H1 (cell line): ENCODE measurements at regions not wholly inside any gene's neighbourhood (a gene's known extent, or its start where the extent isn't known, plus 50 kb on each side); places are given as distances from the start of the nearest gene placed in this dataset.

ENCODE experiments used
- CTCF ChIA-PET: fragments of 300-600 bp; sonication (Branson Sonifier 250); formaldehyde crosslinking; loops from one replicate; lab custom pipeline; 2021; ENCODE audit not compliant: partially characterized antibody; lab: Charles Lee
- POLR2A ChIA-PET: fragments of 300-600 bp; sonication (Branson Sonifier 250); formaldehyde crosslinking; loops from one replicate; lab custom pipeline; 2021; ENCODE audit warnings: inconsistent platforms; ENCODE audit not compliant: partially characterized antibody; lab: Charles Lee
- DNase-seq, 2 experiments: peaks; one replicate each; pipeline versions ENCODE4 v3.0.0 to v3.0.0-alpha.2; 2010 to 2022; ENCODE audit warnings: low spot score in 2 of 2, low read depth in 1 of 2, mixed read lengths in 1 of 2
- FAIRE-seq: peaks from 2 replicates; lab custom pipeline; 2011; peaks lifted over from hg19 to GRCh38; lab: Jason Lieb, UNC
- H2AFZ ChIP-seq: 2 replicates; pipeline ENCODE4 v1.8.1; 2012; ENCODE audit warnings: low read length, inconsistent platforms
- H2AK5ac ChIP-seq: 2 replicates; pipeline ENCODE4 v1.6.1; 2013; ENCODE audit warnings: low read depth, low read length
- H2BK120ac ChIP-seq: replicated peaks from 2 replicates; pipeline ENCODE3; 2013; ENCODE audit warnings: low read depth, low read length, inconsistent platforms
- H2BK12ac ChIP-seq: 2 replicates; pipeline ENCODE4 v1.6.1; 2013; ENCODE audit warnings: low read depth, low read length
- H2BK15ac ChIP-seq: 2 replicates; pipeline ENCODE4 v1.6.1; 2013; ENCODE audit warnings: low read length
- H2BK20ac ChIP-seq: 2 replicates; pipeline ENCODE4 v1.6.1; 2013; ENCODE audit warnings: low read length
- H2BK5ac ChIP-seq: 2 replicates; pipeline ENCODE4 v1.6.1; 2013; ENCODE audit warnings: low read depth, low read length
- H3K14ac ChIP-seq: 2 replicates; pipeline ENCODE4 v1.6.1; 2013; ENCODE audit warnings: inconsistent platforms; ENCODE audit not compliant: insufficient read length
- H3K18ac ChIP-seq: 2 replicates; pipeline ENCODE4 v1.6.1; 2013; ENCODE audit warnings: low read length; ENCODE audit errors: extremely low read depth
- H3K23ac ChIP-seq: 2 replicates; pipeline ENCODE4 v1.6.1; 2013; ENCODE audit warnings: inconsistent platforms; ENCODE audit not compliant: insufficient read length
- H3K23me2 ChIP-seq: 2 replicates; pipeline ENCODE4 v1.6.1; 2013; ENCODE audit warnings: low read depth, low read length
- H3K27ac ChIP-seq: 2 replicates; pipeline ENCODE4 v1.6.1; 2011; ENCODE audit warnings: low read depth, low read length, inconsistent platforms
- H3K27me3 ChIP-seq, 4 experiments: replicated peaks in 1 of 4; 1 replicate in 1 of 4; 2 replicates in 3 of 4; pipeline versions ENCODE4 v1.6.1 to v1.8.1; 2011 to 2013; ENCODE audit warnings: low read length in 3 of 4, mild to moderate bottlenecking in 3 of 4, inconsistent platforms in 2 of 4, mixed read lengths in 2 of 4, moderate library complexity in 1 of 4; ENCODE audit not compliant: control insufficient read depth in 3 of 4, insufficient read depth in 3 of 4; ENCODE audit errors: extremely low read depth in 1 of 4
- H3K36me3 ChIP-seq, 4 experiments: 2 replicates each; pipeline versions ENCODE4 v1.6.1 to v1.8.1; 2011 to 2013; ENCODE audit warnings: mild to moderate bottlenecking in 4 of 4, low read length in 3 of 4, moderate library complexity in 2 of 4, control low read depth in 1 of 4, inconsistent platforms in 1 of 4; ENCODE audit not compliant: insufficient read depth in 4 of 4, control insufficient read depth in 2 of 4
- H3K4ac ChIP-seq: replicated peaks from 2 replicates; pipeline ENCODE3; 2013; ENCODE audit warnings: low read length, low read depth, mixed read lengths, inconsistent platforms; ENCODE audit not compliant: insufficient read length
- H3K4me1 ChIP-seq, 4 experiments: replicated peaks in 1 of 4; 1 replicate in 1 of 4; 2 replicates in 3 of 4; pipeline versions ENCODE4 v1.6.1 to v1.8.1; 2011 to 2013; ENCODE audit warnings: low read length in 3 of 4, inconsistent platforms in 2 of 4, mixed read lengths in 1 of 4; ENCODE audit not compliant: insufficient read depth in 4 of 4, control insufficient read depth in 3 of 4
- H3K4me2 ChIP-seq, 2 experiments: 2 replicates each; pipeline versions ENCODE4 v1.6.1 to v1.8.1; 2011 to 2013; ENCODE audit warnings: low read depth in 2 of 2, low read length in 2 of 2, control low read depth in 1 of 2, inconsistent platforms in 1 of 2, mild to moderate bottlenecking in 1 of 2; ENCODE audit not compliant: insufficient read depth in 1 of 2
- H3K4me3 ChIP-seq, 4 experiments: fragments of 200-600, 300-600 bp in 1 of 4; sonication (generic), shearing (Covaris generic), sonication (Bioruptor Twin) in 1 of 4; 2 replicates each; pipeline versions ENCODE4 v1.5.1 to v1.8.1; 2011 to 2016; ENCODE audit warnings: low read length in 4 of 4, low read depth in 3 of 4, control low read depth in 2 of 4, inconsistent platforms in 2 of 4, mild to moderate bottlenecking in 2 of 4, mixed read lengths in 1 of 4, moderate library complexity in 1 of 4; ENCODE audit not compliant: insufficient read depth in 2 of 4; ENCODE audit errors: extremely low read depth in 1 of 4
- H3K56ac ChIP-seq: replicated peaks from 2 replicates; pipeline ENCODE3; 2013; ENCODE audit warnings: low read depth, mild to moderate bottlenecking, mixed read lengths, low read length, inconsistent platforms; ENCODE audit not compliant: insufficient read length
- H3K79me1 ChIP-seq: 2 replicates; pipeline ENCODE4 v1.6.1; 2013; ENCODE audit warnings: low read depth, low read length, control low read depth
- H3K79me2 ChIP-seq, 2 experiments: 2 replicates each; pipeline versions ENCODE4 v1.6.1 to v1.8.1; 2012 to 2013; ENCODE audit warnings: low read length in 2 of 2, mild to moderate bottlenecking in 2 of 2, inconsistent platforms in 1 of 2; ENCODE audit not compliant: insufficient read depth in 2 of 2, control insufficient read depth in 1 of 2
- H3K9ac ChIP-seq, 4 experiments: replicated peaks in 1 of 4; 1 replicate in 1 of 4; 2 replicates in 3 of 4; pipeline versions ENCODE4 v1.6.1 to v1.8.1; 2011 to 2013; ENCODE audit warnings: low read depth in 3 of 4, low read length in 3 of 4, control low read depth in 2 of 4, mild to moderate bottlenecking in 2 of 4, moderate library complexity in 2 of 4, inconsistent platforms in 1 of 4; ENCODE audit errors: extremely low read depth in 1 of 4
- H3K9me3 ChIP-seq, 2 experiments: 2 replicates each; pipeline versions ENCODE4 v1.6.1 to v1.8.1; 2012 to 2013; ENCODE audit warnings: mild to moderate bottlenecking in 2 of 2, moderate library complexity in 2 of 2, control low read depth in 1 of 2, inconsistent platforms in 1 of 2, low read depth in 1 of 2, low read length in 1 of 2, mixed read lengths in 1 of 2; ENCODE audit not compliant: insufficient read depth in 2 of 2
- H4K20me1 ChIP-seq, 2 experiments: replicated peaks in 1 of 2; 2 replicates each; pipeline versions ENCODE3 to v1.8.1; 2011 to 2013; ENCODE audit warnings: inconsistent platforms in 2 of 2, low read length in 2 of 2, mild to moderate bottlenecking in 1 of 2; ENCODE audit not compliant: insufficient read depth in 2 of 2, control insufficient read depth in 1 of 2
- H4K5ac ChIP-seq: 2 replicates; pipeline ENCODE4 v1.6.1; 2013; ENCODE audit warnings: low read length, low read depth, mixed read lengths, inconsistent platforms; ENCODE audit not compliant: insufficient read length
- H4K8ac ChIP-seq: 2 replicates; pipeline ENCODE4 v1.8.0; 2013; ENCODE audit warnings: mild to moderate bottlenecking, moderate library complexity, low read length, inconsistent platforms; ENCODE audit not compliant: insufficient read depth; ENCODE audit errors: extremely low read depth
- H4K91ac ChIP-seq: replicated peaks from 2 replicates; pipeline ENCODE3; 2013; ENCODE audit warnings: low read length, mixed read lengths, inconsistent platforms; ENCODE audit not compliant: insufficient read length
- ASH2L ChIP-seq: fragments of 200-600, 300-600 bp; sonication (generic); IDR thresholded peaks from one replicate; pipeline ENCODE4 v1.7.1; 2017; ENCODE audit warnings: low read length
- BRCA1 ChIP-seq: IDR thresholded peaks from 2 replicates; pipeline ENCODE4 v1.6.1; 2012; ENCODE audit warnings: low read depth, low read length, improper control_type of control experiment
- CHD2 ChIP-seq: IDR thresholded peaks from 2 replicates; pipeline ENCODE4 v1.6.1; 2012; ENCODE audit warnings: low read length, improper control_type of control experiment
- CTBP2 ChIP-seq: IDR thresholded peaks from 2 replicates; pipeline ENCODE4 v1.7.0; 2011; ENCODE audit warnings: borderline replicate concordance, mild to moderate bottlenecking, moderate library complexity, mixed read lengths, low read length; ENCODE audit not compliant: insufficient read depth, insufficient read length
- RXRA ChIP-seq: IDR thresholded peaks from 2 replicates; pipeline ENCODE4 v1.6.1; 2011; ENCODE audit warnings: low read depth, mild to moderate bottlenecking, low read length, moderate library complexity; ENCODE audit not compliant: insufficient read depth
- SAP30 ChIP-seq: fragments of 300-600 bp; sonication (generic); IDR thresholded peaks from 2 replicates; pipeline ENCODE4 v1.7.1; 2012; ENCODE audit warnings: low read length, moderate library complexity, mild to moderate bottlenecking, inconsistent platforms; ENCODE audit not compliant: insufficient read depth, insufficient replicate concordance
- SIRT6 ChIP-seq: IDR thresholded peaks from one replicate; pipeline ENCODE4 v1.7.1; 2012; ENCODE audit warnings: low read length, inconsistent platforms
- SP2 ChIP-seq: IDR thresholded peaks from 2 replicates; pipeline ENCODE4 v1.6.1; 2012; ENCODE audit warnings: mild to moderate bottlenecking, low read length, inconsistent platforms
- TCF12 ChIP-seq: IDR thresholded peaks from 2 replicates; pipeline ENCODE4 v1.6.1; 2011; ENCODE audit warnings: low read depth, mild to moderate bottlenecking, low read length
- TEAD4 ChIP-seq: IDR thresholded peaks from 2 replicates; pipeline ENCODE4 v1.6.1; 2012; ENCODE audit warnings: low read depth, low read length, inconsistent platforms, mixed read lengths
- WGBS, 2 experiments: shearing (Covaris generic) in 1 of 2; methylation state at CpG; one replicate each; pipeline versions ENCODE4 v1.1.6 to v1.1.7; 2013 to 2015; ENCODE audit warnings: low lambda C conversion rate in 2 of 2, mixed read lengths in 2 of 2, inconsistent platforms in 1 of 2, low coverage in 1 of 2, missing lambda C conversion rate in 1 of 2; ENCODE audit not compliant: insufficient replicate concordance in 2 of 2, insufficient coverage in 1 of 2, insufficient read length in 1 of 2; ENCODE audit errors: extremely low coverage in 1 of 2, missing lambda C conversion rate in 1 of 2; 5-methylcytosine and 5-hydroxymethylcytosine counted together

DNA sequence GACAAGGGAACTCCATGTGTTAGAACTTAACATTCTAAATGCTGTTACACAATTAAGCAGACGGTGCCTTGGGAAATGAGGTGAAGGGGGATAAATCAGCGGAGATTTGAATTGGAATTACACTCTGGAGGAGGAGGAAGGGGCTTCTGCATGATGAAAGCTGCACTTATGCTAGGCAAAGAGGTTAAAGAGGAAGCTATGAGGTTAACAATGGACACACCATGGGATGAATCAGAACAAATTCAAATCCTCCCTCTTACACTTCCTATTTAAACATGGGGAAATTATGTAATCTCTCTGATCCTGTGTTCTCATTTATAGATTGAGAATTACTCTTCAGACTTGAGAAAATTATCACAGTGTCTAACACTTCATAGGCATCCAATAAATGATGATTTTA is 121.5 kb upstream of the SIX2 start:
- WGBS, 2 experiments, result 95% methylated on average over 2 of the region's 2 CpGs; no CpG with 5 or more reads in 1 of the 2 experiments
- DNase-seq (no peak), FAIRE-seq (no peak)
- no peaks in the 10 kb centered on the region for H3K36me3 ChIP-seq
- POLR2A ChIA-PET, result no interaction called here
- H2BK12ac ChIP-seq, result no peak overlapping the region
- no peak overlapping the region for H2BK20ac ChIP-seq
- H3K4ac ChIP-seq, result no peak overlapping the region
- TF ChIP-seq CTBP2 (no peak), SP2 (no peak), TEAD4 (no peak), ASH2L (no peak), CHD2 (no peak), SAP30 (no peak), SIRT6 (no peak), BRCA1 (no peak), TCF12 (no peak), RXRA (no peak)
- no peak overlapping the region for H3K9ac ChIP-seq
- H3K18ac ChIP-seq, result no peak overlapping the region
- no peak overlapping the region for H2AFZ ChIP-seq
- H3K14ac ChIP-seq, result no peak overlapping the region
- no peaks in the 10 kb centered on the region for H3K79me1 ChIP-seq
- no peaks in the 10 kb centered on the region for H3K23me2 ChIP-seq
- no peak overlapping the region for H2BK120ac ChIP-seq
- H4K5ac ChIP-seq, result no peak overlapping the region
- H2BK15ac ChIP-seq, result no peak overlapping the region
- no peaks in the 10 kb centered on the region for H3K79me2 ChIP-seq
- no peak overlapping the region for H2AK5ac ChIP-seq
- no peak overlapping the region for H4K91ac ChIP-seq
- no peak overlapping the region for H3K27ac ChIP-seq
- no peaks in the 10 kb centered on the region for H4K20me1 ChIP-seq
- no peak overlapping the region for H3K4me3 ChIP-seq
- CTCF ChIA-PET, result no interaction called here
- no peaks in the 10 kb centered on the region; a peak in 1 of 7 replicates for H3K27me3 ChIP-seq
- H3K9me3 ChIP-seq, result no peaks in the 10 kb centered on the region
- H3K4me2 ChIP-seq, result no peak overlapping the region
- H2BK5ac ChIP-seq, result no peak overlapping the region
- H4K8ac ChIP-seq, result no peak overlapping the region
- H3K56ac ChIP-seq, result no peak overlapping the region
- peaks cover 0 to 4% (median under 1%) of the 10 kb centered on the region in 4 experiments; a peak in 1 of 7 replicates for H3K4me1 ChIP-seq
- no peak overlapping the region for H3K23ac ChIP-seq
